Stomach (tissue), 8 donors: ENCODE measurements at regions not wholly inside any gene's neighbourhood (a gene's known extent, or its start where the extent isn't known, plus 50 kb on each side); places are given as distances from the start of the nearest gene placed in this dataset.

Source experiments
- DNase-seq, 2 donors: peaks; one replicate each; pipeline versions ENCODE4 v3.0.0 to v3.0.0-alpha.2; 2013 to 2019
- H3K27ac ChIP-seq, 5 donors: fragments of 200-600 bp in 4 of 5; sonication (generic) in 4 of 5; one replicate each; pipeline ENCODE4 v1.5.1; 2013 to 2019; ENCODE audit warnings: mild to moderate bottlenecking in 1 of 5, moderate library complexity in 1 of 5
- H3K27me3 ChIP-seq, 3 donors: fragments of 200-600 bp; sonication (generic); one replicate each; pipeline ENCODE4 v1.5.1; 2017 to 2019; ENCODE audit warnings: mixed run types in 1 of 3
- H3K36me3 ChIP-seq, 4 donors: fragments of 200-600 bp; sonication (generic); 1 replicate in 3 of 4; 2 replicates in 1 of 4; pipeline ENCODE4 v1.5.1; 2016 to 2019
- H3K4me1 ChIP-seq, 4 donors: fragments of 200-600 bp; sonication (generic); one replicate each; pipeline ENCODE4 v1.5.1; 2016 to 2019
- H3K4me3 ChIP-seq, 4 donors: fragments of 200-600 bp; sonication (generic) in 3 of 4; one replicate each; pipeline ENCODE4 v1.5.1; 2016 to 2019; ENCODE audit warnings: mild to moderate bottlenecking in 1 of 4
- H3K9me3 ChIP-seq, 4 donors: fragments of 200-600 bp; sonication (generic); one replicate each; pipeline ENCODE4 v1.5.1; 2016 to 2019
- EP300 ChIP-seq: sonication (generic); formaldehyde crosslinking; IDR thresholded peaks from one replicate; pipeline ENCODE4 v1.6.1; 2017; ENCODE audit warnings: antibody characterized with exemption
- POLR2A ChIP-seq, 4 donors: fragments of 450-650 bp; IDR thresholded peaks; one replicate each; pipeline ENCODE4 v1.6.1; 2016; ENCODE audit warnings: antibody characterized with exemption in 4 of 4, control low read depth in 2 of 4, mild to moderate bottlenecking in 1 of 4, moderate library complexity in 1 of 4
- POLR2AphosphoS5 ChIP-seq, 3 donors: sonication (generic); formaldehyde crosslinking; IDR thresholded peaks; one replicate each; pipeline ENCODE4 v1.6.1; 2016; ENCODE audit warnings: antibody characterized with exemption in 3 of 3
- WGBS, 5 donors: extraction: QIAGEN DNeasy Blood & Tissue Kit in 3 of 5; methylation state at CpG; one replicate each; pipeline versions ENCODE4 v1.1.5 to v1.1.7; 2013 to 2018; 5-methylcytosine and 5-hydroxymethylcytosine counted together
- intact Hi-C: fragments of 100-400 bp; cut with DNase I; formaldehyde crosslinking; loops from one replicate; pipeline ENCODE4 v1.15.1; 2023; ENCODE audit warnings: low total_unique reads
- TF ChIP-seq, protein P1 (sequence below), 7 experiments: fragments of 450-650 bp in 4 of 7; fragments of 200-600 bp in 3 of 7; sonication (generic) in 3 of 7; IDR thresholded peaks; one replicate each; pipeline ENCODE4 v1.5.1; 2016 to 2019; ENCODE audit warnings: antibody characterized with exemption in 7 of 7, control low read depth in 2 of 7, mild to moderate bottlenecking in 1 of 7
- donor health status: healthy with polysubstance abuse.
- donor health status: Bipolar disorder and iron deficiency.
- donor health status: healthy.

DNA sequence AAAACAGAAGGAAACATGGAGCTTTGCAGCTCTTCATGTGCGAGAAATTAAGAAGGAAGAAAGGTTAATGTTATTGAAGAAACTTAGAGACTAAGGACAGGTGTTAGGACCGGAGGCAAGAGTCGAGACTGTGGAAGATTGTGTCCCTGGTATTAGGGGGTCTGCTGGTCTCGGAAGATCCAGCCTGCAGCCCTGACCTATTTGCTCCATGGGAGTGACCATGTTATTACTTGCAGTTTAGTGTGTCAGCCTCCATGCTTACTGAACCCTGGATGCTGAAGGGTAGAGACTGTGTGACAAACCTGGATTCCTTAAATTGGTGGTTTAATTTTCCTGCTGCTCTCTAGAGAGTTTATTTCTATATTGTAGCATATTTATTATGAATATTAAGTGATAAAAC lies 580.6 kb downstream of the NOVA1 start:
- 73 to 83% (median 80%) methylated on average over 4 of the region's 4 CpGs for WGBS, 5 donors
- intact Hi-C loops, result no loop called here
- Histone ChIP-seq H3K27me3 (no peaks in the 10 kb centered on the region), H3K9me3 (no peaks in the 10 kb centered on the region), H3K4me3 (no peak overlapping the region), H3K36me3 (no peaks in the 10 kb centered on the region), H3K4me1 (no peaks in the 10 kb centered on the region), H3K27ac (no peak overlapping the region)
- no peak for DNase-seq
- TF ChIP-seq POLR2AphosphoS5 (IDR thresholded peaks at IDR 0.05), result no peak

DNA sequence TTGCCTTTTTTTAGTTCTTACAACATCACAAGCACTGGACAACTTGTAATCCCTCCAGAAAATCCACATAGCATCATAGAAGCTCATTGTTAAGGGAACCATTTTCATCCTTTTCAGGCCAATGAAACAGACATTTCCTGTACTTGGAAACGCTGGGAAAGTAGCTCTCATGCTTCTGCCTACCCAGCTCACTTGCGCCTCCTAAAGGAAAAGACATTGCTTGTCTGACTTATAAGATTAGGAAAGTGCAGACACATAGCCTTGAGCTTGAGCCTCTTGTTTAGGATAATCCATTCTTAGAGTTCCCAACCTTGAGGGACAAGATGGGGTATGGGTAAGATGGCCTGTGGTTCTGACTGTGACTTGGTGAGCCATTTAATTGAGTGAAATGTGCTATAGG lies 589.5 kb downstream of the NOVA1 start:
- Histone ChIP-seq H3K27me3 (no peaks in the 10 kb centered on the region), H3K27ac (no peak overlapping the region), H3K4me3 (no peak overlapping the region), H3K9me3 (peaks cover 0 to 12% (median 5%) of the 10 kb centered on the region in 4 donors), H3K36me3 (no peaks in the 10 kb centered on the region), H3K4me1 (no peaks in the 10 kb centered on the region)
- TF ChIP-seq, protein P1, sequence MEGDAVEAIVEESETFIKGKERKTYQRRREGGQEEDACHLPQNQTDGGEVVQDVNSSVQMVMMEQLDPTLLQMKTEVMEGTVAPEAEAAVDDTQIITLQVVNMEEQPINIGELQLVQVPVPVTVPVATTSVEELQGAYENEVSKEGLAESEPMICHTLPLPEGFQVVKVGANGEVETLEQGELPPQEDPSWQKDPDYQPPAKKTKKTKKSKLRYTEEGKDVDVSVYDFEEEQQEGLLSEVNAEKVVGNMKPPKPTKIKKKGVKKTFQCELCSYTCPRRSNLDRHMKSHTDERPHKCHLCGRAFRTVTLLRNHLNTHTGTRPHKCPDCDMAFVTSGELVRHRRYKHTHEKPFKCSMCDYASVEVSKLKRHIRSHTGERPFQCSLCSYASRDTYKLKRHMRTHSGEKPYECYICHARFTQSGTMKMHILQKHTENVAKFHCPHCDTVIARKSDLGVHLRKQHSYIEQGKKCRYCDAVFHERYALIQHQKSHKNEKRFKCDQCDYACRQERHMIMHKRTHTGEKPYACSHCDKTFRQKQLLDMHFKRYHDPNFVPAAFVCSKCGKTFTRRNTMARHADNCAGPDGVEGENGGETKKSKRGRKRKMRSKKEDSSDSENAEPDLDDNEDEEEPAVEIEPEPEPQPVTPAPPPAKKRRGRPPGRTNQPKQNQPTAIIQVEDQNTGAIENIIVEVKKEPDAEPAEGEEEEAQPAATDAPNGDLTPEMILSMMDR (IDR thresholded peaks at IDR 0.05), result no peak
- no peak for TF ChIP-seq POLR2A (IDR thresholded peaks at IDR 0.05)
- no peak for TF ChIP-seq EP300
- intact Hi-C loops, result no loop called here
- DNase-seq, result no peak
- whole genome bisulfite sequencing, 5 donors, result 36 to 55% (median 43%) methylated on average over 2 of the region's 2 CpGs

DNA sequence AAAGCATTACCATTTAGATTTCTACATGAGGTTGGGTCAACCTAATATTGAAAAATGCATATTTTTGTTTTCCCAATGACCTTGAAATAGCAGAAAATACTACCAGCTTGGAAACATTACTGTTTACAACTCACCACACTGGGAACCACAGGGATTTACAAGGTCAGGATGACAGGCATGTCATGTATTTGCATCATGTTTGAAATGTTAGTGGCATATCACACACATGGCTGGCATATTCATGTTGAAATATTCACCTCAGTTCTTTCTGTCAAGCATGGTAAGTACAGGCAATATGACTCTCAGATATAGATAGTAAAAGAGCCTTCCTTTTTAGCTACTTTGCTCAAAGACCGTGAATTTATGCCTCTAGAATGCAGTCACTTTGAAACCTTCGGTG lies 593.5 kb downstream of the NOVA1 start:
- WGBS, 5 donors, result 84 to 91% (median 90%) methylated on average over 2 of the region's 2 CpGs
- Histone ChIP-seq H3K36me3 (no peaks in the 10 kb centered on the region), H3K4me3 (no peak overlapping the region), H3K9me3 (no peaks in the 10 kb centered on the region), H3K27me3 (no peaks in the 10 kb centered on the region), H3K27ac (no peak overlapping the region), H3K4me1 (no peaks in the 10 kb centered on the region)
- TF ChIP-seq EP300 (no peak), POLR2AphosphoS5 (IDR thresholded peaks at IDR 0.05) (no peak), POLR2A (IDR thresholded peaks at IDR 0.05) (no peak)
- TF ChIP-seq, protein P1 (IDR thresholded peaks at IDR 0.05), result no peak
- no peak for DNase-seq
- intact Hi-C loops, result no loop called here

DNA sequence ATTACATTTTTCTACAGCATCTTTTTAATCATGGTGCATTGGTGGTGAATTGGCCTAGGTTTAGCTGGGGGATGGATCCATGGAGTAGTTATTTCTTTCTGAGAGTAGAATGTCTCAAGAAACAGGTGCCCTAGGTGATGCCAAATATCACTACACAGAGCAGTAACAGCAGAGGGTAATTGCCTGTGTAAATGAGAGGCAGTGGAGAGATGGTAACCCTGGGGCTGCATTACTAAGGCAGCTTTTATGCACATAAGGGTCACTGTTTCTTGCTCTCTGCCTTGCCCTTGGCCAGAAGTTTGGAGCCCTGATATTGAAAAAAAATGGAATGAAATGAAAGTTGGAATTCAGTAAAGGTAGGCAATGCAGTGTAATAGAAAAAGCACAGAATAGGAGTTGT lies 604.0 kb downstream of the NOVA1 start:
- Histone ChIP-seq H3K4me3 (no peak overlapping the region), H3K36me3 (no peaks in the 10 kb centered on the region), H3K4me1 (no peaks in the 10 kb centered on the region), H3K9me3 (no peaks in the 10 kb centered on the region), H3K27me3 (no peaks in the 10 kb centered on the region), H3K27ac (no peak overlapping the region)
- DNase-seq, result no peak
- TF ChIP-seq, protein P1 (IDR thresholded peaks at IDR 0.05), result no peak
- TF ChIP-seq EP300 (no peak), POLR2A (IDR thresholded peaks at IDR 0.05) (no peak), POLR2AphosphoS5 (IDR thresholded peaks at IDR 0.05) (no peak)
- intact Hi-C loops, result no loop called here

DNA sequence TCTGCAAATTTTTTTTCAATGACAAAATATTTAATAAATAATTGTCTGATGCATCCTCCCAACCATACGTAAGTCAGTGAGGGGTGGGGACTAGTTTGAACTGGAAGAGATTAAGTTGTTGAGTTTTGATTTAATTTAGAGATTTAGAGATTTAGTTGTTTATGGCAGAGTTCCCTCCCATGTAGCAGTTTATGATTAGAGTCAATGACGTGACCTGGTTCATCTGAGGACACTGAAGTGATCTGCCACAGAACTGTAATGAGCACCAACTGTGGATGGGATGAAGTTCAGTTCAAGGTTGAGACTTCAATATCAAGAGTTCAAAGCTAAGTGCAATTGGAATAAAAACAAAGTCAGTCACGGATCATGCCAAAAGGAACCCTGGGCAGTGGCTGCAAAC lies 609.3 kb downstream of the NOVA1 start:
- peak in 1 of 2 donors; percentile 26 for DNase-seq
- TF ChIP-seq, protein P1 (IDR thresholded peaks at IDR 0.05), result no peak
- TF ChIP-seq POLR2A (IDR thresholded peaks at IDR 0.05), result no peak
- TF ChIP-seq EP300, result no peak
- no peak for TF ChIP-seq POLR2AphosphoS5 (IDR thresholded peaks at IDR 0.05)
- H3K27me3 ChIP-seq, result no peaks in the 10 kb centered on the region

More for the DNA sequence above, 609.3 kb downstream of the NOVA1 start:
- no peaks in the 10 kb centered on the region for H3K36me3 ChIP-seq
- no peak overlapping the region for H3K4me3 ChIP-seq
- WGBS, 5 donors, result 47 to 66% (median 57%) methylated on average over 3 of the region's 3 CpGs
- H3K9me3 ChIP-seq, result peaks cover 0 to 13% (median 0%) of the 10 kb centered on the region in 4 donors
- no peaks in the 10 kb centered on the region for H3K4me1 ChIP-seq
- intact Hi-C loops, result no loop called here
- no peak overlapping the region for H3K27ac ChIP-seq
